Panc1 (cell line): ENCODE measurements at regions not wholly inside any gene's neighbourhood (a gene's known extent, or its start where the extent isn't known, plus 50 kb on each side); places are given as distances from the start of the nearest gene placed in this dataset.

Experiments used
- ATAC-seq: fragments of 200-7000 bp; cut with Tn5 transposase; 2 replicates; pipeline ENCODE4 v1.9.1; 2020; ENCODE audit warnings: mild to moderate bottlenecking, moderate library complexity
- BruUV-seq: library from RNA; stranded (reverse); fragments of 400-500 nt; replicated peaks from 2 replicates; lab custom pipeline; 2021; lab: Mats Ljungman, UMichigan
- CTCF ChIA-PET: fragments of 300-600 bp; sonication (Branson Sonifier 250); formaldehyde crosslinking; loops from one replicate; lab custom pipeline; 2022; ENCODE audit warnings: antibody characterized with exemption; lab: Charles Lee
- POLR2A ChIA-PET: fragments of 300-600 bp; sonication (Branson Sonifier 250); formaldehyde crosslinking; loops from one replicate; lab custom pipeline; 2022; ENCODE audit warnings: antibody characterized with exemption; lab: Charles Lee
- DNase-seq: peaks from one replicate; pipeline ENCODE4 v3.0.0-alpha.2; 2010; ENCODE audit warnings: low read depth, low spot score
- H3K27ac ChIP-seq: 2 replicates; pipeline ENCODE4 v1.5.1; 2011; ENCODE audit warnings: mild to moderate bottlenecking, low read length, inconsistent platforms
- H3K27me3 ChIP-seq: fragments of 200-500 bp; sonication (Bioruptor generic); 2 replicates; pipeline ENCODE4 v1.6.0; 2014; ENCODE audit warnings: low read length, inconsistent platforms; ENCODE audit not compliant: control insufficient read depth, insufficient read depth
- H3K36me3 ChIP-seq: fragments of 200-500 bp; sonication (Bioruptor generic); 2 replicates; pipeline ENCODE4 v1.5.1; 2014; ENCODE audit warnings: inconsistent platforms, mild to moderate bottlenecking, low read length, moderate library complexity; ENCODE audit not compliant: control insufficient read depth, insufficient read depth
- H3K4me1 ChIP-seq: 2 replicates; pipeline ENCODE4 v1.5.1; 2011; ENCODE audit warnings: inconsistent platforms, mild to moderate bottlenecking, low read length, moderate library complexity; ENCODE audit not compliant: control insufficient read depth, insufficient read depth
- H3K4me3 ChIP-seq, 2 experiments: 2 replicates each; pipeline ENCODE4 v1.5.1; 2011 to 2012; ENCODE audit warnings: low read depth in 2 of 2, low read length in 2 of 2, mild to moderate bottlenecking in 2 of 2, inconsistent platforms in 1 of 2, moderate library complexity in 1 of 2
- H3K9me3 ChIP-seq: fragments of 200-500 bp; sonication (Bioruptor generic); 2 replicates; pipeline ENCODE4 v1.5.1; 2014; ENCODE audit warnings: low read depth, mild to moderate bottlenecking, inconsistent platforms, low read length, moderate library complexity; ENCODE audit not compliant: control insufficient read depth, insufficient read depth
- CTCF ChIP-seq: fragments of 450-650 bp; IDR thresholded peaks from 2 replicates; pipeline ENCODE4 v1.5.1; 2017; ENCODE audit warnings: mild to moderate bottlenecking
- POLR2AphosphoS5 ChIP-seq: IDR thresholded peaks from 2 replicates; pipeline ENCODE4 v1.6.1; 2012; ENCODE audit warnings: mild to moderate bottlenecking, low read depth, low read length, moderate library complexity
- REST ChIP-seq, 2 experiments: IDR thresholded peaks; 2 replicates each; pipeline ENCODE4 v1.6.1; 2011 to 2012; ENCODE audit warnings: low read depth in 2 of 2, control low read depth in 1 of 2, low read length in 1 of 2, mild to moderate bottlenecking in 1 of 2, moderate library complexity in 1 of 2; ENCODE audit not compliant: insufficient read depth in 1 of 2
- SIN3A ChIP-seq: IDR thresholded peaks from 2 replicates; pipeline ENCODE4 v1.6.1; 2012; ENCODE audit warnings: low read depth, mild to moderate bottlenecking, low read length, moderate library complexity, borderline replicate concordance; ENCODE audit not compliant: insufficient read depth
- TCF7L2 ChIP-seq: IDR thresholded peaks from 2 replicates; pipeline ENCODE4 v1.6.1; 2011; ENCODE audit warnings: mild to moderate bottlenecking, low read depth, low read length, inconsistent platforms
- in situ Hi-C: cut with HindIII; loops from 2 replicates; pipeline ENCODE4 v1.10.0; 2016; ENCODE audit warnings: low sequenced_read_pairs, low pct_unique_long_range_greater_than_20kb
- intact Hi-C: fragments of 100-400 bp; cut with micrococcal nuclease; formaldehyde crosslinking; loops from one replicate; pipeline ENCODE4 v1.10.0; 2022; ENCODE audit not compliant: unreplicated experiment

DNA sequence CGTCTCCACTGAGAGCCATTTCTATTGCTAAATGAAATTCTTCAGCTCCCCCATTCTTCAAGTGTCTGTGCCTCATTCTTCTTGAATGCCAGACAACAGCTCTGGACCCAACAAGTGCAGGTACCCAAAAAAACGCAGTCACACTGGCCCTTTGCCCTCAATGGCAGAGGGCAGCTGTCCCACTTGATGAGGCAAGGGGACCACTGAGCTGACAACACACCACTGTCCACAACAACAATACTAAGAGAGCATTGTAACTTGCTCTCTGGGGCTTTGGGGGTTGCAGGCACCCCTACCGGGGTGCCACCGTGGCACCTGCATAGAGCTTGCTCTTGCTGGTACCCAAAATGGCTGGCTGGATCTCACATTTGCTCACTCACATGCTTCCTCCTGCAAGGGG, 827.0 kb upstream of the DDX18 start:
- no peak overlapping the region for H3K4me3 ChIP-seq
- in situ Hi-C loops (no loop called here), intact Hi-C loops (no loop called here)
- no TSS peak for BruUV-seq
- CTCF ChIA-PET = no interaction called here
- ATAC-seq = no peak
- no peak overlapping the region for H3K27ac ChIP-seq
- no peaks in the 10 kb centered on the region for H3K9me3 ChIP-seq
- DNase-seq = no peak
- no peaks in the 10 kb centered on the region for H3K27me3 ChIP-seq
- POLR2A ChIA-PET = no interaction called here
- no peaks in the 10 kb centered on the region for H3K4me1 ChIP-seq
- no peaks in the 10 kb centered on the region for H3K36me3 ChIP-seq
- no peak for TF ChIP-seq REST (IDR thresholded peaks at IDR 0.05; ENCODE audit: insufficient read depth in 1 of 2, low read depth in 2 of 2, low read length in 1 of 2)
- TF ChIP-seq CTCF = no peak
- no peak for TF ChIP-seq POLR2AphosphoS5
- TF ChIP-seq TCF7L2 = no peak
- no peak for TF ChIP-seq SIN3A

- ChIA-PET POLR2A (no interaction called here), CTCF (no interaction called here)
- Histone ChIP-seq H3K9me3 (no peaks in the 10 kb centered on the region), H3K27me3 (no peaks in the 10 kb centered on the region), H3K4me1 (no peaks in the 10 kb centered on the region), H3K4me3 (no peak overlapping the region), H3K27ac (no peak overlapping the region), H3K36me3 (no peaks in the 10 kb centered on the region)
- BruUV-seq = no TSS peak
- in situ Hi-C loops (no loop called here), intact Hi-C loops (no loop called here)
- ATAC-seq (no peak), DNase-seq (no peak)
- TF ChIP-seq TCF7L2 (no peak), CTCF (no peak), REST (IDR thresholded peaks at IDR 0.05; ENCODE audit: insufficient read depth in 1 of 2, low read depth in 2 of 2, low read length in 1 of 2) (no peak), POLR2AphosphoS5 (no peak), SIN3A (no peak)
Measured at GRCh38 chr2:116988303-116988702, 826.2 kb upstream of the DDX18 start.
